WTC11 (cell line): ENCODE measurements at regions not wholly inside any gene's neighbourhood (a gene's known extent, or its start where the extent isn't known, plus 50 kb on each side); places are given as distances from the start of the nearest gene placed in this dataset.

ENCODE experiments used
- ATAC-seq: fragments of 200-7000 bp; cut with Tn5 transposase; 2 replicates; pipeline ENCODE4 v1.10.0; 2021; ENCODE audit warnings: mild to moderate bottlenecking, moderate library complexity
- CTCF ChIA-PET: fragments of 300-600 bp; sonication (Branson Sonifier 250); formaldehyde crosslinking; loops from one replicate; lab custom pipeline; 2021; ENCODE audit warnings: antibody characterized with exemption; lab: Charles Lee
- POLR2A ChIA-PET: fragments of 350-600 bp; sonication (Branson Sonifier 250); formaldehyde crosslinking; loops from one replicate; lab custom pipeline; 2021; ENCODE audit warnings: antibody characterized with exemption; lab: Charles Lee
- DNase-seq: peaks from one replicate; pipeline ENCODE4 v3.0.0; 2021; ENCODE audit warnings: low spot score
- H3K27ac Mint-ChIP-seq: 2 replicates; pipeline ENCODE4 v1.8.0; 2021; ENCODE audit warnings: mixed read lengths
- H3K27me3 Mint-ChIP-seq: 2 replicates; pipeline ENCODE4 v1.8.0; 2021; ENCODE audit warnings: low read depth, mild to moderate bottlenecking, moderate library complexity, mixed read lengths
- H3K36me3 Mint-ChIP-seq: 2 replicates; pipeline ENCODE4 v1.8.0; 2021; ENCODE audit warnings: mixed read lengths
- H3K4me1 Mint-ChIP-seq: 2 replicates; pipeline ENCODE4 v1.8.0; 2022; ENCODE audit warnings: mixed read lengths
- H3K4me3 Mint-ChIP-seq: 2 replicates; pipeline ENCODE4 v1.8.0; 2021; ENCODE audit warnings: mild to moderate bottlenecking, moderate library complexity, mixed read lengths
- H3K9me3 Mint-ChIP-seq: 2 replicates; pipeline ENCODE4 v1.8.0; 2021; ENCODE audit warnings: mixed read lengths
- ATF1 ChIP-seq: sonication (generic); formaldehyde crosslinking; IDR thresholded peaks from 2 replicates; pipeline ENCODE4 v1.8.1; 2023; ENCODE audit warnings: mild to moderate bottlenecking, moderate library complexity, missing genetic modification reagents
- FOXJ3 ChIP-seq: sonication (generic); formaldehyde crosslinking; IDR thresholded peaks from 2 replicates; pipeline ENCODE4 v1.9.0; 2021; ENCODE audit warnings: missing genetic modification reagents, mild to moderate bottlenecking, borderline replicate concordance
- FOXP1 ChIP-seq: sonication (generic); formaldehyde crosslinking; IDR thresholded peaks from 2 replicates; pipeline ENCODE4 v1.8.0; 2022; ENCODE audit warnings: missing genetic modification reagents, mild to moderate bottlenecking, moderate library complexity, borderline replicate concordance
- GTF2I ChIP-seq: fragments of 250-450 bp; sonication (Bioruptor Pico); conservative IDR thresholded peaks from 2 replicates; pipeline ENCODE4 v1.4.0; 2021; ENCODE audit warnings: mild to moderate bottlenecking
- NFE2L1 ChIP-seq: sonication (generic); formaldehyde crosslinking; IDR thresholded peaks from 2 replicates; pipeline ENCODE4 v1.8.1; 2023; ENCODE audit warnings: missing genetic modification reagents
- NFYB ChIP-seq: sonication (generic); formaldehyde crosslinking; conservative IDR thresholded peaks from 2 replicates; pipeline ENCODE4 v1.8.0; 2022; ENCODE audit warnings: low read depth, missing genetic modification reagents
- ZNF423 ChIP-seq: fragments of 250-450 bp; sonication (Bioruptor Pico); IDR thresholded peaks from 2 replicates; pipeline ENCODE4 v2.1.2; 2022; ENCODE audit warnings: mild to moderate bottlenecking, moderate library complexity
- TF ChIP-seq, protein P1 (sequence below): sonication (generic); formaldehyde crosslinking; IDR thresholded peaks from 2 replicates; pipeline ENCODE4 v1.8.0; 2023; ENCODE audit warnings: missing genetic modification reagents
- TF ChIP-seq, protein P2 (sequence below): sonication (generic); formaldehyde crosslinking; IDR thresholded peaks from 2 replicates; pipeline ENCODE4 v1.8.0; 2023; ENCODE audit warnings: missing genetic modification reagents, mild to moderate bottlenecking, borderline replicate concordance
- TF ChIP-seq, protein P3 (sequence below): sonication (generic); formaldehyde crosslinking; IDR thresholded peaks from 2 replicates; pipeline ENCODE4 v1.8.0; 2022; ENCODE audit warnings: missing genetic modification reagents
- TF ChIP-seq, protein P4 (sequence below): fragments of 250-450 bp; sonication (Bioruptor Pico); IDR thresholded peaks from 2 replicates; pipeline ENCODE4 v1.8.0; 2021; ENCODE audit warnings: mild to moderate bottlenecking
- TF ChIP-seq, protein P5 (sequence below): sonication (generic); formaldehyde crosslinking; IDR thresholded peaks from 2 replicates; pipeline ENCODE4 v1.8.1; 2022; ENCODE audit warnings: missing genetic modification reagents, borderline replicate concordance
- TF ChIP-seq, protein P6 (sequence below): sonication (generic); formaldehyde crosslinking; IDR thresholded peaks from 2 replicates; pipeline ENCODE4 v1.8.0; 2022; ENCODE audit warnings: mild to moderate bottlenecking, missing genetic modification reagents

DNA sequence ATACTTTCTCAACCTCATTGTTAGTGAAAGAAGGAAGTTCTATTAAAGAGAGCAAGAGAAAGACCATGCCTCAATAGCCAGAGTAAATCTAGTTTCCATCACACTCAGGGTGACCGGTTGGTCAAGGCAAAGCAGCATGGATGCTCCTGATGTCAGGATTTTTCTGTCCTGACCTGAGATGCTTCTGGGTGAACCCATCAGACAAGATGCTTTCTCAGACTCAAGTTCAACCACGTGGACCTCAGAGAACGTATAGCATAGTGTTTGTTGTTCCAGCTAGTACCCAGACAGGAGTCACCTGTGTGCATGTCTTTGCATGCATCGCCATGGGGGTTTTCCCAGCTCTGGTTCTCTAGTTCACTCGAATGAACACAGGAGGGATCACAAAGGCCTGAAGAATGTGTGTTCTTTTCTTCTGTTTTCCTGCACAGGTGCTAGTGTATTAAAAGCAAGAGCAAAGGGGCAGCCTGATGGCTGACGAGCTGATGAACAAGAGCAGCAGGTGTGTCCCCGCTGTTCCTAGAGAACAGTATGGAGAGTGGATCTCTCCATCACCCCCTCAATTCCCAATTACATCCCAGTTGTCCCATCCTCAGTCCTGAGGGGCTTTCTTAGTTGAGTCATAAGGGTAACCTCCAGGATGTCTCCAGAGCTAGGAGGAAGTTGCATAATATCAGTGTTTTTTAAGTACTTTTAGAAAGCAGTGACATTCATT lies 110.5 kb upstream of the ENPP6 start:
- peaks cover 15% of the 10 kb centered on the region for H3K36me3 Mint-ChIP-seq
- ATAC-seq (no peak), DNase-seq (no peak)
- peaks cover 3% of the 10 kb centered on the region; the same call in 1 of the 2 replicates for H3K27me3 Mint-ChIP-seq
- H3K4me3 Mint-ChIP-seq = no peak overlapping the region
- TF ChIP-seq NFYB (CRISPR knock-in tag) (no peak), ZNF423 (CRISPR knock-in tag) (no peak), NFE2L1 (no peak), ATF1 (CRISPR knock-in tag) (no peak), FOXP1 (CRISPR knock-in tag) (no peak), FOXJ3 (CRISPR knock-in tag) (no peak)
- TF ChIP-seq, protein P1, sequence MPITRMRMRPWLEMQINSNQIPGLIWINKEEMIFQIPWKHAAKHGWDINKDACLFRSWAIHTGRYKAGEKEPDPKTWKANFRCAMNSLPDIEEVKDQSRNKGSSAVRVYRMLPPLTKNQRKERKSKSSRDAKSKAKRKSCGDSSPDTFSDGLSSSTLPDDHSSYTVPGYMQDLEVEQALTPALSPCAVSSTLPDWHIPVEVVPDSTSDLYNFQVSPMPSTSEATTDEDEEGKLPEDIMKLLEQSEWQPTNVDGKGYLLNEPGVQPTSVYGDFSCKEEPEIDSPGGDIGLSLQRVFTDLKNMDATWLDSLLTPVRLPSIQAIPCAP (CRISPR knock-in tag) = no peak
- TF ChIP-seq, protein P2, sequence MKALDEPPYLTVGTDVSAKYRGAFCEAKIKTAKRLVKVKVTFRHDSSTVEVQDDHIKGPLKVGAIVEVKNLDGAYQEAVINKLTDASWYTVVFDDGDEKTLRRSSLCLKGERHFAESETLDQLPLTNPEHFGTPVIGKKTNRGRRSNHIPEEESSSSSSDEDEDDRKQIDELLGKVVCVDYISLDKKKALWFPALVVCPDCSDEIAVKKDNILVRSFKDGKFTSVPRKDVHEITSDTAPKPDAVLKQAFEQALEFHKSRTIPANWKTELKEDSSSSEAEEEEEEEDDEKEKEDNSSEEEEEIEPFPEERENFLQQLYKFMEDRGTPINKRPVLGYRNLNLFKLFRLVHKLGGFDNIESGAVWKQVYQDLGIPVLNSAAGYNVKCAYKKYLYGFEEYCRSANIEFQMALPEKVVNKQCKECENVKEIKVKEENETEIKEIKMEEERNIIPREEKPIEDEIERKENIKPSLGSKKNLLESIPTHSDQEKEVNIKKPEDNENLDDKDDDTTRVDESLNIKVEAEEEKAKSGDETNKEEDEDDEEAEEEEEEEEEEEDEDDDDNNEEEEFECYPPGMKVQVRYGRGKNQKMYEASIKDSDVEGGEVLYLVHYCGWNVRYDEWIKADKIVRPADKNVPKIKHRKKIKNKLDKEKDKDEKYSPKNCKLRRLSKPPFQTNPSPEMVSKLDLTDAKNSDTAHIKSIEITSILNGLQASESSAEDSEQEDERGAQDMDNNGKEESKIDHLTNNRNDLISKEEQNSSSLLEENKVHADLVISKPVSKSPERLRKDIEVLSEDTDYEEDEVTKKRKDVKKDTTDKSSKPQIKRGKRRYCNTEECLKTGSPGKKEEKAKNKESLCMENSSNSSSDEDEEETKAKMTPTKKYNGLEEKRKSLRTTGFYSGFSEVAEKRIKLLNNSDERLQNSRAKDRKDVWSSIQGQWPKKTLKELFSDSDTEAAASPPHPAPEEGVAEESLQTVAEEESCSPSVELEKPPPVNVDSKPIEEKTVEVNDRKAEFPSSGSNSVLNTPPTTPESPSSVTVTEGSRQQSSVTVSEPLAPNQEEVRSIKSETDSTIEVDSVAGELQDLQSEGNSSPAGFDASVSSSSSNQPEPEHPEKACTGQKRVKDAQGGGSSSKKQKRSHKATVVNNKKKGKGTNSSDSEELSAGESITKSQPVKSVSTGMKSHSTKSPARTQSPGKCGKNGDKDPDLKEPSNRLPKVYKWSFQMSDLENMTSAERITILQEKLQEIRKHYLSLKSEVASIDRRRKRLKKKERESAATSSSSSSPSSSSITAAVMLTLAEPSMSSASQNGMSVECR = no peak
- TF ChIP-seq, protein P3, sequence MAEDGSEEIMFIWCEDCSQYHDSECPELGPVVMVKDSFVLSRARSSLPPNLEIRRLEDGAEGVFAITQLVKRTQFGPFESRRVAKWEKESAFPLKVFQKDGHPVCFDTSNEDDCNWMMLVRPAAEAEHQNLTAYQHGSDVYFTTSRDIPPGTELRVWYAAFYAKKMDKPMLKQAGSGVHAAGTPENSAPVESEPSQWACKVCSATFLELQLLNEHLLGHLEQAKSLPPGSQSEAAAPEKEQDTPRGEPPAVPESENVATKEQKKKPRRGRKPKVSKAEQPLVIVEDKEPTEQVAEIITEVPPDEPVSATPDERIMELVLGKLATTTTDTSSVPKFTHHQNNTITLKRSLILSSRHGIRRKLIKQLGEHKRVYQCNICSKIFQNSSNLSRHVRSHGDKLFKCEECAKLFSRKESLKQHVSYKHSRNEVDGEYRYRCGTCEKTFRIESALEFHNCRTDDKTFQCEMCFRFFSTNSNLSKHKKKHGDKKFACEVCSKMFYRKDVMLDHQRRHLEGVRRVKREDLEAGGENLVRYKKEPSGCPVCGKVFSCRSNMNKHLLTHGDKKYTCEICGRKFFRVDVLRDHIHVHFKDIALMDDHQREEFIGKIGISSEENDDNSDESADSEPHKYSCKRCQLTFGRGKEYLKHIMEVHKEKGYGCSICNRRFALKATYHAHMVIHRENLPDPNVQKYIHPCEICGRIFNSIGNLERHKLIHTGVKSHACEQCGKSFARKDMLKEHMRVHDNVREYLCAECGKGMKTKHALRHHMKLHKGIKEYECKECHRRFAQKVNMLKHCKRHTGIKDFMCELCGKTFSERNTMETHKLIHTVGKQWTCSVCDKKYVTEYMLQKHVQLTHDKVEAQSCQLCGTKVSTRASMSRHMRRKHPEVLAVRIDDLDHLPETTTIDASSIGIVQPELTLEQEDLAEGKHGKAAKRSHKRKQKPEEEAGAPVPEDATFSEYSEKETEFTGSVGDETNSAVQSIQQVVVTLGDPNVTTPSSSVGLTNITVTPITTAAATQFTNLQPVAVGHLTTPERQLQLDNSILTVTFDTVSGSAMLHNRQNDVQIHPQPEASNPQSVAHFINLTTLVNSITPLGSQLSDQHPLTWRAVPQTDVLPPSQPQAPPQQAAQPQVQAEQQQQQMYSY = no peak
- TF ChIP-seq, protein P4, sequence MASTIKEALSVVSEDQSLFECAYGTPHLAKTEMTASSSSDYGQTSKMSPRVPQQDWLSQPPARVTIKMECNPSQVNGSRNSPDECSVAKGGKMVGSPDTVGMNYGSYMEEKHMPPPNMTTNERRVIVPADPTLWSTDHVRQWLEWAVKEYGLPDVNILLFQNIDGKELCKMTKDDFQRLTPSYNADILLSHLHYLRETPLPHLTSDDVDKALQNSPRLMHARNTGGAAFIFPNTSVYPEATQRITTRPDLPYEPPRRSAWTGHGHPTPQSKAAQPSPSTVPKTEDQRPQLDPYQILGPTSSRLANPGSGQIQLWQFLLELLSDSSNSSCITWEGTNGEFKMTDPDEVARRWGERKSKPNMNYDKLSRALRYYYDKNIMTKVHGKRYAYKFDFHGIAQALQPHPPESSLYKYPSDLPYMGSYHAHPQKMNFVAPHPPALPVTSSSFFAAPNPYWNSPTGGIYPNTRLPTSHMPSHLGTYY = no peak
- TF ChIP-seq, all 79 proteins: peak for 0
- POLR2A ChIA-PET = no interaction called here
- peaks cover 25% of the 10 kb centered on the region for H3K4me1 Mint-ChIP-seq
- CTCF ChIA-PET = interaction anchor here (1.7 kb wide), 1 partner anchor 64 kb away, joined by 7 read pairs; no protein-coding TSS in a partner anchor
- peaks cover 14% of the 10 kb centered on the region for H3K9me3 Mint-ChIP-seq
- H3K27ac Mint-ChIP-seq = no peak overlapping the region

DNA sequence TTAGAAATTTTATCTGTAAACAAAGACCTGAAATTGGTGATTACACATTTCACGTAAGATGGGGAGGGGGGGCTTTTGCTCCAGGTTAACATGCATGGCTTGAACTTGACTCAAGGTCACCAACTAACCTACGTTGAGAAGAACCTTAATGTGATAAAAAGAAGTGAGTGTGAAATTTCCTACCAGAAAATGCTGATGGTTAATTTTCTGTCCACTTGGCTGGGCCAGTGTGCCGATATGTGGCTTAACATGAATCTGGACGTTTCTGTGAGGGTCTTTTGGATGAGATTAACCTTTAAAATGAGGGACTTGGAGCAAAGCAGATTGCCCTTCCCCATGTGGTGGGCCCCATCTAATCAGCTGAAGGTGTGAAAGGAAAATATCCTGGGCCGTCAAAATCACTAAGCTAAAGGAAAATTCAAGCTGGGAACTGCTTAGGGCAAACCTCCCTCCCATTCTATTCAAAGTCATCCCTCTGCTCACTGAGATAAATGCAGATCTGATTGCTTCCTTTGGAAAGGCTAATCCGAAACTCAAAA lies 107.3 kb upstream of the ENPP6 start:
- ChIA-PET CTCF (no interaction called here), POLR2A (no interaction called here)
- ATAC-seq = no peak
- Mint-ChIP-seq H3K27me3 (peaks cover 3% of the 10 kb centered on the region; the same call in 1 of the 2 replicates), H3K36me3 (peaks cover 15% of the 10 kb centered on the region), H3K27ac (no peak overlapping the region), H3K4me3 (no peak overlapping the region), H3K9me3 (peaks cover 20% of the 10 kb centered on the region), H3K4me1 (peaks cover 12% of the 10 kb centered on the region)
- TF ChIP-seq GTF2I (CRISPR knock-in tag) = peak; percentile 53; the same call in 1 of the 2 replicates
- TF ChIP-seq, protein P5, sequence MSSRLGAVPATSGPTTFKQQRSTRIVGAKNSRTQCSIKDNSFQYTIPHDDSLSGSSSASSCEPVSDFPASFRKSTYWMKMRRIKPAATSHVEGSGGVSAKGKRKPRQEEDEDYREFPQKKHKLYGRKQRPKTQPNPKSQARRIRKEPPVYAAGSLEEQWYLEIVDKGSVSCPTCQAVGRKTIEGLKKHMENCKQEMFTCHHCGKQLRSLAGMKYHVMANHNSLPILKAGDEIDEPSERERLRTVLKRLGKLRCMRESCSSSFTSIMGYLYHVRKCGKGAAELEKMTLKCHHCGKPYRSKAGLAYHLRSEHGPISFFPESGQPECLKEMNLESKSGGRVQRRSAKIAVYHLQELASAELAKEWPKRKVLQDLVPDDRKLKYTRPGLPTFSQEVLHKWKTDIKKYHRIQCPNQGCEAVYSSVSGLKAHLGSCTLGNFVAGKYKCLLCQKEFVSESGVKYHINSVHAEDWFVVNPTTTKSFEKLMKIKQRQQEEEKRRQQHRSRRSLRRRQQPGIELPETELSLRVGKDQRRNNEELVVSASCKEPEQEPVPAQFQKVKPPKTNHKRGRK (CRISPR knock-in tag) = no peak
- TF ChIP-seq, protein P6, sequence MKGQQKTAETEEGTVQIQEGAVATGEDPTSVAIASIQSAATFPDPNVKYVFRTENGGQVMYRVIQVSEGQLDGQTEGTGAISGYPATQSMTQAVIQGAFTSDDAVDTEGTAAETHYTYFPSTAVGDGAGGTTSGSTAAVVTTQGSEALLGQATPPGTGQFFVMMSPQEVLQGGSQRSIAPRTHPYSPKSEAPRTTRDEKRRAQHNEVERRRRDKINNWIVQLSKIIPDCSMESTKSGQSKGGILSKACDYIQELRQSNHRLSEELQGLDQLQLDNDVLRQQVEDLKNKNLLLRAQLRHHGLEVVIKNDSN (CRISPR knock-in tag) = no peak
- DNase-seq = no peak
